ENCODE measurements at regions not wholly inside any gene's neighbourhood (a gene's known extent, or its start where the extent isn't known, plus 50 kb on each side); places are given as distances from the start of the nearest gene placed in this dataset.

DNA sequence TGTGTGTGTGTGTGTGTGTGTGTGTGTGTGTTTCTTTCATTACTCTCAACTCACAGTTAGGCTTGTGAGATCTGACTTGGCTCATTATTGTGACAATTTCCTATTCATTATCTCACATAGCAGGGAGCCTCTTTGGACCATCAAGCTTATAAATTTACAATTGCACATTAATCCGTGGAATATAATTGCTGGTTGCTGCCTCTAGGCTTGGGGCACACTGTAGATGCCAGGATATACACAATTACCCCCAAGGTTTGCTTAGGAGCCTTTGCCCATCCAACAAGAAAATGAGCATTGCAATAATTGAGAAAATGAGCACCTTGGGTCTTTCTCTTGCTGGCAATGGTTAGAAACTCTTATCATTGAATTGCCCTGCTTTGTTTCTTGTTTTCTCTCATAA, 161.6 kb upstream of the DMRTA1 start:
- no peak for DNase-seq (ENCODE audit: low read depth)

- no peak for DNase-seq (ENCODE audit: low read depth)
Observed at GRCh38 chr9:22286661-22287060, 160.0 kb upstream of the DMRTA1 start.

GRCh38 chr9:22288661-22289060, 158.0 kb upstream of the DMRTA1 start:
- no peak for DNase-seq (ENCODE audit: low read depth)

DNA sequence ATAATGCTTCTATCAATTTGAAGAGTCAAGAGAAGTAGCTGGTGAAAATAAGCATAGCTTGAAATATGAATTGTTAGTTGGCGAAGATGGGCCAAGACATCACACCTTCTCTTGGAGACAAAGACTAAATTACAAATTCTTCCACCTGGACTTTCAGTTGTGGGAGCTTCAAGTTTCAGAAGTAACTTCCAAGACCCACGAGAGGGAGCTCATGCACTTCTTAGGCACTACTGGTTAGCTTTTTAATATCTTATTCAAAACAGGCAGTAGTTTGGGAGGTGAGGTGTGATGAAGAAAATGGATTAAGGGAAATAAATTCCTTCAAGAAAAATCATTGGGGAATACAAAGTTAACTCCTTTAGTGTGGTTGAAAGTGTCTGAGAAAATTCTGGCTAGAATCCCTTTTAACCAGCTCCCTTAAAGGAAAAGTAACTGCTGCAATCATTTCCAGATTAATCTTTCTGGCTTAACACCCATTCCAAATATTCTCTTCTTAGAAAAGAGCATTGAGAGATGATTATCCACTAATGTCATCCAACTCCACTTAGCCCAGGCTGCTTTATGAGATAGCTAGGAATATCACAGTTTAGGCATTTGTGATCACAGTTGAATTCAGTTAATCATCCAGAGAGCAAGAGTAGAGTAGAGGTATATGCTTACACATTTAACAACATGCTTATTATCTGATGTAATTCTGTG, 139.5 kb upstream of the DMRTA1 start:
- peak; percentile 56 for DNase-seq (ENCODE audit: low read depth)

GRCh38 chr9:22308177-22308576, 138.4 kb upstream of the DMRTA1 start:
- DNase-seq (ENCODE audit: low read depth), result no peak

DNA sequence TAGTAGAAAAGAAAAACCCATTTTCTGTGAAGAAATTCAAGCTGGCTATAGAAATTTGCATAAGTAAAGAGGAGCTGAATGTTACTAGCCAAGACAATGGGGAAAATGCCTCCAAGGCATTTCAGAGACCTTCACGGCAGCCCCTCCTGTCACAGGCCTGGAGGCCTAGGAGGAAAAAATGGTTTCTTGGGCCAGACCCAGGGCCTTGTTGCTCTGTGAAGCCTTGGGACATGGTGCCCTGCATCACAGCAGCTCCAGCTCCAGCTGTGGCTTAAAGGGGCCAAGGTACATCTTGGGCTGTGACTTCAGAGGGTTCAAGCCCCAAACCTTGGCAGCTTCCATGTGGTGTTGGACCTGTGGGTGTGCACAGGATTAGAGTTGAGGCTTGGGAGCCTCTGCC, 130.0 kb upstream of the DMRTA1 start:
- no peak for DNase-seq (ENCODE audit: low read depth)

- no peak for DNase-seq (ENCODE audit: low read depth)
Observed at GRCh38 chr9:22331533-22331932, 115.1 kb upstream of the DMRTA1 start.

DNA sequence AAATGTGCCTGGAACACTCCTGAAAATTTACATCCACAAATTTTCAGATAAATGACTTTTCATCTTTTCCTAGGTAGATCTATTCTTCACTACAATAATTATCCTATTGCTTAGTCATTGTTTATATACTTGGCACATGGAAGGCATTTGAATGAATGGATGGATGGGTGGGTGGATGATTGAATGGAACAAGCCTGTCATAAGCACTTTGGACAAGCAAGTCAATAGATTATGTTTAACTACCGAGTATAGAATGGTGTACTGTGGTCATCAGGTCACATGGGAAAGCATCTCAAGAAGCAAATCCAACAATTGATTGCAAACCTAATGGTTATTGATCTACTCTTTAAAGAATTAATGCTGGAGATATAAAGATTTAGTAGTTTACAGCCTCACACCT, 114.4 kb upstream of the DMRTA1 start:
- DNase-seq (ENCODE audit: low read depth), result no peak

- no peak for DNase-seq (ENCODE audit: low read depth)
Observed at GRCh38 chr9:22337261-22337660, 109.4 kb upstream of the DMRTA1 start.

GRCh38 chr9:22342491-22343217, 104.0 kb upstream of the DMRTA1 start:
- peak; percentile 80 for DNase-seq (ENCODE audit: low read depth)

GRCh38 chr9:22343218-22343611, 103.4 kb upstream of the DMRTA1 start:
- no peak for DNase-seq (ENCODE audit: low read depth)

DNA sequence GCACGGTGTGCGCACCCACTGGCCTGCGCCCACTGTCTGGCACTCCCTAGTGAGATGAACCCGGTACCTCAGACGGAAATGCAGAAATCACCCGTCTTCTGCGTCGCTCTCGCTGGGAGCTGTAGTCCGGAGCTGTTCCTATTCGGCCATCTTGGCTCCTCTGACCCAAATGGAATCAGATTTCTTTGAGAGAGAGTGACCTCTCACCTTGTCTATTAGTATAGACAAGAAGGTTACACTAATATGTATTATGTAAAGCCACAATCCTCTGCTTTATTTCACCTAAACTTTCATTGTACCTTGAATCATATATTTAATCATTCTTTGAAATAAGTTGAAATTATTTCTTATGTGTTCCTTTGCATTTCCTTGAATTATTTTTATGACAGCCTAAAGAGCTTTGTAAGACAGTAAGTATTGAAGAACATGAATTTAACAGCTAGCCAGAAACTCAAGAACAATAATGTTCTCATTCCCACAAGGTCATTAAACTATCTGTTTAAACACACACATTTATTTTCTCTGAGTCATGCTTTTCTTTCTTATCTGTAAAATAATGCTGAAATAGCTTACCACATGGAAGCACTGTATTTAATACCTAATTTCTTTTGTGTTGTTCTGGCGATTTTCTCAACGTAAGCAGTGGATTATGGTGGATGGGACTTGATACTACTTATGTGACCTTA, 91.8 kb upstream of the DMRTA1 start:
- no peak for DNase-seq (ENCODE audit: low read depth)

DNA sequence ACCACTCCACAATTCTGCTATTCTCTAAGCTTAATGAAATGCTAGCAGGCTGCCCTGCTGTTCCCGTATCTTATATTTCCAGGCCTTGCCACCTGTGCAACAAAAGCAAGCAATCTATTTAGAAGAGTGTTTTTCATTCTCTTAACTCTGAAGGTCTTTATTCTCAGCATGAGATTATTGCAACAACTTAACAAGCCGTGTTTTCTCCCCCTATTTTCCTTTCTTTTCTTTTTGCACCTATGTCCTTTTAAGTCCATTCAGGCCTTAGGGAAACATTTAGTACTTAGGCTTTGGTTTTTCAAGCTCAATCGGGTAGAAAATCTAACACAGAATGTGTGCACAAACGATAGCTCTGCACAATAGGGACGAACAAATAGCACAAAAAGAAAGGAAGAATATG, 89.6 kb upstream of the DMRTA1 start:
- no peak for DNase-seq (ENCODE audit: low read depth)

DNA sequence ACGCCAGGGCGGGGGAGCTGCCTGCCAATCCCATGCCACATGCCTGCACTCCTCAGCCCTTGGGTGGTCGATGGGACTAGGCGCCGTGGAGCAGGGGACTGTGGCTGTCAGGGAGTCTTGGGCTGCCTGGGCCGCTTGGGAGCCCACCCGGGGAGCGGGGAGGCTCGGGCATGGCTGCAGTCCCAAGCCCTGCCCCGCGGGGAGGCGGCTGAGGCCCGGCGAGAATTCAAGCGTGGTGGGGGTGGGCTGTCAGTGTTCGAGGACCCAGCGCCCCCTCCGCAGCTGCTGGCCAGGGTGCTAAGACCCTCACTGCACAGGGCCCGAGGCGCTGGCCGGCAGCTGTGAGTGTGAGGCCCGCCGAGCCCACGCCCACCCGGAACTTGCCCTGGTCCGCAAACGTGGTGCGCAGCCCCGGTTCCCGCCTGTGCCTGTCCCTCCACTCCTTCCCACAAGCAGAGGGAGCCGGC, 83.2 kb upstream of the DMRTA1 start:
- no peak for DNase-seq (ENCODE audit: low read depth)

- DNase-seq (ENCODE audit: low read depth), result no peak
Observed at GRCh38 chr9:22373636-22374035, 73.0 kb upstream of the DMRTA1 start.

- no peak for DNase-seq (ENCODE audit: low read depth)
Observed at GRCh38 chr9:22374051-22374450, 72.6 kb upstream of the DMRTA1 start.

DNA sequence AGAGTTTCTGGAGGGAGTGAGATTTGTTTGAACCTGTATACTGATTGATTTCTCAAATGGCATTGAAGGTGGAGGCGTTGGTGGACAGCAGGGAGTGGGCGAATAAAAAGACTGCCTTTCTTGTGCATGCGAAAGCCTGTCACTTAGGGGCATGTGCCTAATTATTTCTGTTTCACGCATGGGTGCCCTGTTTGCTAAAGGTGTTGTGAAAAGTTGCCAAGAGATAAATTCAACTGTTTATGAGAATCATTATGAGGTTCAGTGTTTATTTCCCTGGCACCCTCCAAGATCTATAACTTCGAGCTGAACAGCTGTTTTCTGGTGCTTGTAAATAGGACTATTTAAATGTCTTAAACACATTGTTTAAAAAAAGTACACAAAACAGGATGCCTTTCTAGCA, 67.4 kb upstream of the DMRTA1 start:
- no peak for DNase-seq (ENCODE audit: low read depth)

- DNase-seq (ENCODE audit: low read depth), result no peak
Observed at GRCh38 chr9:22381170-22381569, 65.5 kb upstream of the DMRTA1 start.

DNA sequence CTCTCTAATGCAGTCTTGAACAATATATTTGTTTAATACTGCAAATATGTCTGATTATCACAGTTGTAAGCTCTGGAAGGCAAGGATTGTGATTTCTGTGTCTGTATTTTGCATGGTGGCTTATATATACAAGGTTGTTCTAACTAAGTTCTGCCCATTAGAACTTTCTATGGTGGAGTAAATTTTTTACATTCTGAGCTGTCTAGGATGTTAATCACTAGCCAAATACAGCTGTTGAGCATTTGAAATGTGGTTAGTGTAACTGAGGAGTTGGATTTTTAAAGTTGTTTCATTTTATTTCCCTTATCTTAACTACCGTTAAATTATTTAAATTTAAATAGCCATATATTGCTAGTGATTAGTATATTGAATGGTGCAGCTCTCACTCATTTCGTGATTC, 64.3 kb upstream of the DMRTA1 start:
- no peak for DNase-seq (ENCODE audit: low read depth)

GRCh38 chr9:22383718-22384117, 62.9 kb upstream of the DMRTA1 start:
- no peak for DNase-seq (ENCODE audit: low read depth)

DNA sequence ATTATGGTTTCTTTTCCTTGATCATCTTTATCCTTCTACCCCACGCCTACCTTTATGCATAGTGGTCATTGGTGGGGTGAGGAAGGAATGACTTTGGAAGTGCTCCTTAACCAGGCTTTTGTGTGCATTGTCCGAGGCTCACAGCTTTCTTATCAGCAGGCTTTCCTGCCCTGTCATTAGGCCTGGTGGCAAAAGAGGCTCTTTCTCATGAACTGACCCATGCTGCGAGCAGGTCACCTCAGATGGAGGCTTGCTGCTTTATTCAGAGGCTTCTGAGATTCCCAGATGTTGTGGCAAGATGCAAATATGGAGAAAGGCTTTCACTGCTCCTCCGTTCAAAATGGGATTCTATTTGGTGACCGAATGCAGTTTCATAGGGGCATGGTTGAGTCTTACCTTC, 57.4 kb upstream of the DMRTA1 start:
- no peak for DNase-seq (ENCODE audit: low read depth)

- no peak for DNase-seq (ENCODE audit: low read depth)
Observed at GRCh38 chr9:22392523-22392922, 54.1 kb upstream of the DMRTA1 start.

DNA sequence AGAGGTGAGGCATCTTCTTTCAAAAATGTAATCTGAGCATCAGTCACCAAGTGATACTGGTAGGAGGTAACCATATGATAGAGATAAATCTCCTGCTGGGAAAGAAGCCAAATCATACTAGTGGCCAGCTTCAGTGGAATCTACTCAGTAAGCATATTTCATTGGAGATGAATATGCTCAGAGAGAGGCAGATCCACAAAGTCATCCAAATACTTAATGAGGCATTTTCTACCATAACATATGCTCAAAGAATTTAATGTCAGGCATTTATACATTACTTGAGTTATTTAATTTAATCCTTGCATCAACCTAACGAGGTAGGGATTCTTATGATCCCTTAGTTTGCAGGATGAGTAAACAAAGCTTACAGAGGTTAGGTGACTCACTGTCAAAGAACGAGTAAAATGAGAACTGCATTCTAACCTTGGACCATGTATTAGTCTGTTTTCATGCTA, 50.9 kb upstream of the DMRTA1 start:
- DNase-seq (ENCODE audit: low read depth), result peak; percentile 70
